ENCODE measurements at regions not wholly inside any gene's neighbourhood (a gene's known extent, or its start where the extent isn't known, plus 50 kb on each side); places are given as distances from the start of the nearest gene placed in this dataset.

DNA sequence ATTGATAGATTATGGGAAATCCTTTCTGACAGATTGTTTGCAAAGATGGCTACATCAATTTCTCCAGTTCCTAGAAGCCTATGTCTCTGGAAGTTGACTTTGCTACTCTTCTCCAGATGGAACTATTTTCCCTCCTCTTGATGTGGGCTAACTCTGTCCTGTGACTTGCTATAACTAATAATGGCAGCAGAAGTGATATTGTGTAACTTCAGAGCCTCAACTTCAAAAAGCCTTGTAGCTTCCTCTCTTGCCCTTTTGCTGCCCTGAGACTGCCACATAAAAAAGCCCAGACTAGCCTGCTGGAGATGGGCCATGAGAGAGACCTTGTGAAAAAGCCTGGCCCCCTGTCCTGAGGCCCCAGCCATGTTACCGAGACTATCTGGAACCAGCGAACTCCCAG, 210.7 kb upstream of the SLC7A11 start:
- Mint-ChIP-seq H3K27ac (no peak overlapping the region), H3K9me3 (no peaks in the 10 kb centered on the region), H3K36me3 (ENCODE audit: low read depth) (no peaks in the 10 kb centered on the region), H3K4me1 (no peaks in the 10 kb centered on the region), H3K27me3 (no peaks in the 10 kb centered on the region), H3K4me3 (no peak overlapping the region)
- DNase-seq (no peak), ATAC-seq (ENCODE audit: low read depth) (no peak)
- intact Hi-C loops (cut with micrococcal nuclease) = no loop called here
- ChIA-PET CTCF (no interaction called here), POLR2A (no interaction called here)
- TF ChIP-seq, protein P1, sequence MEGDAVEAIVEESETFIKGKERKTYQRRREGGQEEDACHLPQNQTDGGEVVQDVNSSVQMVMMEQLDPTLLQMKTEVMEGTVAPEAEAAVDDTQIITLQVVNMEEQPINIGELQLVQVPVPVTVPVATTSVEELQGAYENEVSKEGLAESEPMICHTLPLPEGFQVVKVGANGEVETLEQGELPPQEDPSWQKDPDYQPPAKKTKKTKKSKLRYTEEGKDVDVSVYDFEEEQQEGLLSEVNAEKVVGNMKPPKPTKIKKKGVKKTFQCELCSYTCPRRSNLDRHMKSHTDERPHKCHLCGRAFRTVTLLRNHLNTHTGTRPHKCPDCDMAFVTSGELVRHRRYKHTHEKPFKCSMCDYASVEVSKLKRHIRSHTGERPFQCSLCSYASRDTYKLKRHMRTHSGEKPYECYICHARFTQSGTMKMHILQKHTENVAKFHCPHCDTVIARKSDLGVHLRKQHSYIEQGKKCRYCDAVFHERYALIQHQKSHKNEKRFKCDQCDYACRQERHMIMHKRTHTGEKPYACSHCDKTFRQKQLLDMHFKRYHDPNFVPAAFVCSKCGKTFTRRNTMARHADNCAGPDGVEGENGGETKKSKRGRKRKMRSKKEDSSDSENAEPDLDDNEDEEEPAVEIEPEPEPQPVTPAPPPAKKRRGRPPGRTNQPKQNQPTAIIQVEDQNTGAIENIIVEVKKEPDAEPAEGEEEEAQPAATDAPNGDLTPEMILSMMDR (IDR thresholded peaks at IDR 0.05) = no peak

DNA sequence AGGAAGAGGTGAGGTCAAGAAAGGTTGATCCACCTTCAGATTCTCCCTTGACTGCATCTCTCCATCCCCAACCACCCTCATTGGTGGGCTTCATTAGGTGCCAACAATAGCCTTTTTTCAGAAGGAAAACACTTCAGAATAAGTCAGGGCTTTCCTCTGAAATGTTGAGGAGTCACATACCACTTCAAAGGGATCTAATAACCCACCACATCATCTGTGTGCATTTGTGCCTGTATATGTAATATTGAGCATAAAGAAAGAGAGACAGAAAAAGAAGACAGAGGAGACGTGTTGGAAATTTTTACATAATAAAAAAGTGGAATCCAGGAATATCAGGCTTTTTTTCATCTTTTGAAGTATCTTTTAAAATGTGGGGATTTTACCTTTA, 209.1 kb upstream of the SLC7A11 start:
- ATAC-seq (ENCODE audit: low read depth) (no peak), DNase-seq (no peak)
- H3K27ac Mint-ChIP-seq = no peak overlapping the region
- H3K4me3 Mint-ChIP-seq = no peak overlapping the region
- H3K27me3 Mint-ChIP-seq = no peaks in the 10 kb centered on the region
- POLR2A ChIA-PET = no interaction called here
- no peaks in the 10 kb centered on the region for H3K4me1 Mint-ChIP-seq
- H3K9me3 Mint-ChIP-seq = no peaks in the 10 kb centered on the region
- CTCF ChIA-PET = no interaction called here
- intact Hi-C loops (cut with micrococcal nuclease) = no loop called here
- TF ChIP-seq, protein P1 (IDR thresholded peaks at IDR 0.05) = no peak
- H3K36me3 Mint-ChIP-seq (ENCODE audit: low read depth) = no peaks in the 10 kb centered on the region

DNA sequence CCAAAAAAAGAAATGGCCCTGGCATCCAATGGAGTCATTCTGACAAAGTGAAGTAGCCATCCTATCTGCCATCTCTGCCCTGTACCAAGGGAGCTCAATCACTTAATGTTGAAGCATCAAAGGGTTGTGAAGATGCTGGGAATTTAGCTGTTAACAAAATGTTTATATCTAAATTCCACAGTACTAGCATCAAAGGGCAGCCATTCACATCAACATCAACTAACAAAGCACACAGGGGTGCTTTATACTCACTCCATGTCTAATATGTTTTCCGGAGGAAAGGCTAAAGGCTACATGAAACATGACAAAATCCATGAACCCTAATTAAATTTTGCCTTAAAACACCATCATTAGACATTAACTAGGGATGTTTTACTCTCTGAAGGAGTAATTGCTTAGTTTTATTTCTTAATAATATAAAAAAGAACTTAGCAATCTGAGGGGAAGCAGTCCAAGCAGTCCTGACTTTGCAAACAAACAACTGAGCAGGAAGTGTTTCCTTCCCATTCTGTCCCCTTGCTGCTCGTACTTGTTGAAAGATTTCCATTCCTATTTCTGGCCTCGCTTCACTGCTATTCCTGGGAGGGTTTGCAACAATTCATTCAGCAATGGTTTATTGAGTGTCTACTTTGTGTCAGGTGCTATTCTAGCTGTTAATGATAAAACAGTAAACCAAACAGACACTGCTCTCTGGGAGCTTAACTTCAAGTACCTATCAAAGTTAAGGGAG, 208.6 kb upstream of the SLC7A11 start:
- POLR2A ChIA-PET = no interaction called here
- Mint-ChIP-seq H3K4me3 (no peak overlapping the region), H3K9me3 (no peaks in the 10 kb centered on the region), H3K27ac (no peak overlapping the region), H3K36me3 (ENCODE audit: low read depth) (no peaks in the 10 kb centered on the region), H3K27me3 (no peaks in the 10 kb centered on the region), H3K4me1 (no peaks in the 10 kb centered on the region)
- TF ChIP-seq, protein P1 (IDR thresholded peaks at IDR 0.05) = no peak
- no peak for ATAC-seq (ENCODE audit: low read depth)
- CTCF ChIA-PET = no interaction called here
- intact Hi-C loops (cut with micrococcal nuclease) = no loop called here
- DNase-seq = no peak

DNA sequence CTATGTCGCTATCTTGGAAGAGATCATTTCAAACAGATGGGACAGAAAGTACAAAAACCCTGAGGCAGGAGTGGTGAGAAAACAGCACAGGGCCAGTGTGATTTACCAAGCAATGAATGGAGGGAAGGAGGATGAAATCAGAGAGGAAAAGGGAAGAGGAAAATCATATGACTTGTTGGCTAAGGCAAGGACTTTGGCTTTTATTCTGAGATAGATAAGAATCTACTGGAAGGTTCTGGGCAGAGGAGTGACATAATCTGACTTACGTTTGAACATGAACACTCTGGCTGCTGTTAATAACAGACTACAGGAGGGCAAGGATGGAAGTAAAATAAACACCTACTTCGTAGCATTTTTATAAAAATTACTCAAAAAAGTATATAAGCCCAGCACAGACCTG, 207.8 kb upstream of the SLC7A11 start:
- Mint-ChIP-seq H3K27ac (no peak overlapping the region), H3K4me3 (no peak overlapping the region), H3K9me3 (no peaks in the 10 kb centered on the region), H3K27me3 (no peaks in the 10 kb centered on the region), H3K4me1 (no peaks in the 10 kb centered on the region), H3K36me3 (ENCODE audit: low read depth) (no peaks in the 10 kb centered on the region)
- ATAC-seq (ENCODE audit: low read depth) = no peak
- intact Hi-C loops (cut with micrococcal nuclease) = no loop called here
- ChIA-PET POLR2A (no interaction called here), CTCF (no interaction called here)
- TF ChIP-seq, protein P1 (IDR thresholded peaks at IDR 0.05) = no peak
- no peak for DNase-seq

DNA sequence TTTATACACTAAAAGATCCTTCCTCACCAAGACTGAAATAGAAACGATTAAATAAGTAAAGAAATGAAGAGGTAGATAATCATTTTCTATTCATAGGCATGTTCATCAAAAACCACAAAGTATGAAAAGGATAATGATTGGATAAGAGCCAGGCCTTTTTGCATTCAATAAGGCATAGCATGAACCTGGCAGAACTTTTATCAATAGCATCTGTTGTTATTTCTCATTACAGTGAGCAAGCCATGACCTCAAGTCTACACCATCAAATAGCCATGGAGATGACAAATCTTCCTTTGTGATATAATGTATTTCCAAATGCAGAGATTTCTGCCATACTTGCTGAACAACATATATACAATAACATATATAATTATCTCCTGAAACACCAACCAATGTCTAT, 206.0 kb upstream of the SLC7A11 start:
- H3K27me3 Mint-ChIP-seq = no peaks in the 10 kb centered on the region
- ATAC-seq (ENCODE audit: low read depth) (no peak), DNase-seq (no peak)
- no peak overlapping the region for H3K27ac Mint-ChIP-seq
- CTCF ChIA-PET = no interaction called here
- no peaks in the 10 kb centered on the region for H3K9me3 Mint-ChIP-seq
- intact Hi-C loops (cut with micrococcal nuclease) = no loop called here
- no peaks in the 10 kb centered on the region for H3K4me1 Mint-ChIP-seq
- no peaks in the 10 kb centered on the region for H3K36me3 Mint-ChIP-seq (ENCODE audit: low read depth)
- TF ChIP-seq, protein P1 (IDR thresholded peaks at IDR 0.05) = no peak
- no peak overlapping the region for H3K4me3 Mint-ChIP-seq
- POLR2A ChIA-PET = no interaction called here

Data from activated B cell treated with CpG ODN at 0.5 μM for 24 hours (primary cell).